Peyer's patch (tissue), 4 donors: ENCODE measurements at regions not wholly inside any gene's neighbourhood (a gene's known extent, or its start where the extent isn't known, plus 50 kb on each side); places are given as distances from the start of the nearest gene placed in this dataset.

Source experiments
- POLR2A ChIP-seq, 2 donors: fragments of 450-650 bp; IDR thresholded peaks; one replicate each; pipeline ENCODE4 v1.5.1; 2017; ENCODE audit warnings: antibody characterized with exemption in 2 of 2, mild to moderate bottlenecking in 2 of 2, moderate library complexity in 2 of 2
- TF ChIP-seq, protein P1 (sequence below), 6 experiments: fragments of 450-650 bp in 4 of 6; fragments of 200-600 bp in 2 of 6; sonication (generic) in 1 of 6; IDR thresholded peaks; one replicate each; pipeline ENCODE4 v1.5.1; 2017 to 2019; ENCODE audit warnings: antibody characterized with exemption in 6 of 6, mild to moderate bottlenecking in 3 of 6, moderate library complexity in 1 of 6

DNA sequence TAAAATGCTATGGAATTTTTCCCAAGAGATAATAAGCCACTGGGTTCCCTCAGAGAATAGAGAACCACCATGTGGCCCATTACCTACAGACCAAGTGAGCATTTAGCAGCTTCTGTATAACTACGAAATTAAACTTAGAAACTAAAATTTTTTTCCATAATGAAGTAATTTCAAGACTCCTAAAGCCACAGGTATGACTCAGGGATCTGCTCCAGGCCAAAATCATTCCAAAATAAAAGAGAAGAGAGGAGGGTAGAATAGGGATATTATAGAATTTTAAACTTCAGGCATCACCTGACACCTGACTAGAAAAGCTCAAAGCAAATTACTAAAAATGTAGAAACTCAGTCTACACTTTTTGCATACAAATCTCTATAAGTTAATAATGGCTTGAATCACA lies 108.9 kb upstream of the DST start:
- TF ChIP-seq, protein P1, sequence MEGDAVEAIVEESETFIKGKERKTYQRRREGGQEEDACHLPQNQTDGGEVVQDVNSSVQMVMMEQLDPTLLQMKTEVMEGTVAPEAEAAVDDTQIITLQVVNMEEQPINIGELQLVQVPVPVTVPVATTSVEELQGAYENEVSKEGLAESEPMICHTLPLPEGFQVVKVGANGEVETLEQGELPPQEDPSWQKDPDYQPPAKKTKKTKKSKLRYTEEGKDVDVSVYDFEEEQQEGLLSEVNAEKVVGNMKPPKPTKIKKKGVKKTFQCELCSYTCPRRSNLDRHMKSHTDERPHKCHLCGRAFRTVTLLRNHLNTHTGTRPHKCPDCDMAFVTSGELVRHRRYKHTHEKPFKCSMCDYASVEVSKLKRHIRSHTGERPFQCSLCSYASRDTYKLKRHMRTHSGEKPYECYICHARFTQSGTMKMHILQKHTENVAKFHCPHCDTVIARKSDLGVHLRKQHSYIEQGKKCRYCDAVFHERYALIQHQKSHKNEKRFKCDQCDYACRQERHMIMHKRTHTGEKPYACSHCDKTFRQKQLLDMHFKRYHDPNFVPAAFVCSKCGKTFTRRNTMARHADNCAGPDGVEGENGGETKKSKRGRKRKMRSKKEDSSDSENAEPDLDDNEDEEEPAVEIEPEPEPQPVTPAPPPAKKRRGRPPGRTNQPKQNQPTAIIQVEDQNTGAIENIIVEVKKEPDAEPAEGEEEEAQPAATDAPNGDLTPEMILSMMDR (IDR thresholded peaks at IDR 0.05), result no peak
- TF ChIP-seq POLR2A (IDR thresholded peaks at IDR 0.05), result no peak
